ENCODE measurements at regions not wholly inside any gene's neighbourhood (a gene's known extent, or its start where the extent isn't known, plus 50 kb on each side); places are given as distances from the start of the nearest gene placed in this dataset.

GRCh38 chr10:43859016-43859525 is 210.4 kb upstream of the ZNF32 start:
- H3K27me3 ChIP-seq (replicated peaks; ENCODE audit: insufficient read depth), result no peaks in the 10 kb centered on the region
- intact Hi-C loops (cut with DNase I), result no loop called here
- TF ChIP-seq CTCF (IDR thresholded peaks at IDR 0.05) (no peak), POLR2A (IDR thresholded peaks at IDR 0.05) (no peak), POLR2AphosphoS5 (IDR thresholded peaks at IDR 0.05) (no peak)
- H3K27ac ChIP-seq, result no peak overlapping the region
- H3K4me3 ChIP-seq, result no peak overlapping the region
- H3K36me3 ChIP-seq, result no peaks in the 10 kb centered on the region
- no peaks in the 10 kb centered on the region for H3K4me1 ChIP-seq (replicated peaks)
- no peaks in the 10 kb centered on the region for H3K9me3 ChIP-seq
- 84% methylated on average over 6 of the region's 6 CpGs for WGBS
- no peak for DNase-seq (ENCODE audit: low spot score)

- no peak for DNase-seq (ENCODE audit: low spot score)
- Histone ChIP-seq H3K27me3 (replicated peaks; ENCODE audit: insufficient read depth) (no peaks in the 10 kb centered on the region), H3K27ac (no peak overlapping the region), H3K4me3 (no peak overlapping the region), H3K36me3 (no peaks in the 10 kb centered on the region), H3K4me1 (replicated peaks) (no peaks in the 10 kb centered on the region), H3K9me3 (no peaks in the 10 kb centered on the region)
- intact Hi-C loops (cut with DNase I), result no loop called here
- 77% methylated on average over 3 of the region's 3 CpGs for WGBS
- TF ChIP-seq CTCF (IDR thresholded peaks at IDR 0.05) (no peak), POLR2AphosphoS5 (IDR thresholded peaks at IDR 0.05) (no peak)
Measured at GRCh38 chr10:43857931-43858315, 209.2 kb upstream of the ZNF32 start.

GRCh38 chr10:43857206-43857930 is 208.7 kb upstream of the ZNF32 start:
- TF ChIP-seq POLR2A (IDR thresholded peaks at IDR 0.05) (no peak), POLR2AphosphoS5 (IDR thresholded peaks at IDR 0.05) (no peak), CTCF (IDR thresholded peaks at IDR 0.05) (no peak)
- Histone ChIP-seq H3K4me3 (no peak overlapping the region), H3K36me3 (no peaks in the 10 kb centered on the region), H3K4me1 (replicated peaks) (no peaks in the 10 kb centered on the region), H3K27ac (no peak overlapping the region), H3K27me3 (replicated peaks; ENCODE audit: insufficient read depth) (no peaks in the 10 kb centered on the region), H3K9me3 (no peaks in the 10 kb centered on the region)
- DNase-seq (ENCODE audit: low spot score), result no peak
- intact Hi-C loops (cut with DNase I), result no loop called here
- WGBS, result 88% methylated on average over 6 of the region's 6 CpGs

GRCh38 chr10:43856299-43856698 is 207.6 kb upstream of the ZNF32 start:
- H3K9me3 ChIP-seq, result no peaks in the 10 kb centered on the region
- DNase-seq (ENCODE audit: low spot score), result no peak
- no peak overlapping the region for H3K4me3 ChIP-seq
- H3K36me3 ChIP-seq, result no peaks in the 10 kb centered on the region
- H3K4me1 ChIP-seq (replicated peaks), result no peaks in the 10 kb centered on the region
- H3K27me3 ChIP-seq (replicated peaks; ENCODE audit: insufficient read depth), result no peaks in the 10 kb centered on the region
- no peak for TF ChIP-seq POLR2A (IDR thresholded peaks at IDR 0.05)
- TF ChIP-seq CTCF (IDR thresholded peaks at IDR 0.05), result no peak
- no peak for TF ChIP-seq POLR2AphosphoS5 (IDR thresholded peaks at IDR 0.05)
- 95% methylated on average over 5 of the region's 5 CpGs for WGBS
- no peak overlapping the region for H3K27ac ChIP-seq
- intact Hi-C loops (cut with DNase I), result no loop called here

GRCh38 chr10:43855667-43856210 is 207.1 kb upstream of the ZNF32 start:
- TF ChIP-seq POLR2A (IDR thresholded peaks at IDR 0.05), result no peak
- no peak for TF ChIP-seq CTCF (IDR thresholded peaks at IDR 0.05)
- TF ChIP-seq POLR2AphosphoS5 (IDR thresholded peaks at IDR 0.05), result no peak
- 86% methylated on average over 4 of the region's 4 CpGs for WGBS
- Histone ChIP-seq H3K36me3 (no peaks in the 10 kb centered on the region), H3K4me1 (replicated peaks) (no peaks in the 10 kb centered on the region), H3K9me3 (no peaks in the 10 kb centered on the region), H3K27me3 (replicated peaks; ENCODE audit: insufficient read depth) (no peaks in the 10 kb centered on the region), H3K4me3 (no peak overlapping the region), H3K27ac (no peak overlapping the region)
- intact Hi-C loops (cut with DNase I), result no loop called here
- no peak for DNase-seq (ENCODE audit: low spot score)
